ENCODE measurements at regions not wholly inside any gene's neighbourhood (a gene's known extent, or its start where the extent isn't known, plus 50 kb on each side); places are given as distances from the start of the nearest gene placed in this dataset.

- TF ChIP-seq POLR2A (IDR thresholded peaks at IDR 0.05) (no peak), POLR2AphosphoS5 (IDR thresholded peaks at IDR 0.05) (no peak), CTCF (IDR thresholded peaks at IDR 0.05) (no peak), EP300 (IDR thresholded peaks at IDR 0.05; ENCODE audit: low read depth) (no peak)
These were observed 142.1 kb upstream of the STMND1 start for GRCh38 chr6:16959789-16960188.
